HG03097 (cell line): ENCODE measurements at regions not wholly inside any gene's neighbourhood (a gene's known extent, or its start where the extent isn't known, plus 50 kb on each side); places are given as distances from the start of the nearest gene placed in this dataset.

Experiments
- ATAC-seq: cut with Tn5 transposase; IDR thresholded peaks from one replicate; pipeline ENCODE4 v1.9.1; 2021; ENCODE audit not compliant: unreplicated experiment, low FRiP score

- no peak for ATAC-seq
These were observed 1963.0 kb downstream of the NCAM2 start for GRCh38 chr21:22961258-22961657.

- ATAC-seq = no peak
These were observed 1967.4 kb downstream of the NCAM2 start for GRCh38 chr21:22965455-22966135.

GRCh38 chr21:22981819-22982218 lies 1983.6 kb downstream of the NCAM2 start:
- no peak for ATAC-seq

GRCh38 chr21:22993144-22993543 lies 1994.9 kb downstream of the NCAM2 start:
- ATAC-seq = no peak

- no peak for ATAC-seq
These were observed 1995.8 kb downstream of the NCAM2 start for GRCh38 chr21:22993822-22994574.

GRCh38 chr21:23003951-23004350 lies 2005.7 kb downstream of the NCAM2 start:
- ATAC-seq = no peak

GRCh38 chr21:23008601-23009202 lies 2010.5 kb downstream of the NCAM2 start:
- ATAC-seq = no peak

- no peak for ATAC-seq
These were observed 2011.2 kb downstream of the NCAM2 start for GRCh38 chr21:23009360-23009759.

GRCh38 chr21:23014021-23014420 lies 2015.8 kb downstream of the NCAM2 start:
- ATAC-seq = no peak

- ATAC-seq = no peak
These were observed 2018.4 kb downstream of the NCAM2 start for GRCh38 chr21:23016617-23017016.

GRCh38 chr21:23017989-23018388 lies 2019.8 kb downstream of the NCAM2 start:
- no peak for ATAC-seq

- ATAC-seq = no peak
These were observed 2022.8 kb downstream of the NCAM2 start for GRCh38 chr21:23020969-23021368.

GRCh38 chr21:23021481-23021880 lies 2023.3 kb downstream of the NCAM2 start:
- ATAC-seq = no peak

GRCh38 chr21:23026878-23027277 lies 2028.7 kb downstream of the NCAM2 start:
- ATAC-seq = no peak

GRCh38 chr21:23039846-23040245 lies 2041.6 kb downstream of the NCAM2 start:
- ATAC-seq = no peak

- ATAC-seq = no peak
These were observed 2047.7 kb downstream of the NCAM2 start for GRCh38 chr21:23045955-23046354.

GRCh38 chr21:23067672-23068071 lies 2069.5 kb downstream of the NCAM2 start:
- ATAC-seq = no peak

- ATAC-seq = no peak
These were observed 2085.0 kb downstream of the NCAM2 start for GRCh38 chr21:23083242-23083641.

GRCh38 chr21:23093259-23093658 lies 2095.1 kb downstream of the NCAM2 start:
- no peak for ATAC-seq

- ATAC-seq = no peak
These were observed 2101.0 kb downstream of the NCAM2 start for GRCh38 chr21:23099185-23099584.

- no peak for ATAC-seq
These were observed 2102.9 kb downstream of the NCAM2 start for GRCh38 chr21:23101111-23101510.

GRCh38 chr21:23108533-23108932 lies 2110.3 kb downstream of the NCAM2 start:
- no peak for ATAC-seq
